ENCODE measurements at regions not wholly inside any gene's neighbourhood (a gene's known extent, or its start where the extent isn't known, plus 50 kb on each side); places are given as distances from the start of the nearest gene placed in this dataset.

DNA sequence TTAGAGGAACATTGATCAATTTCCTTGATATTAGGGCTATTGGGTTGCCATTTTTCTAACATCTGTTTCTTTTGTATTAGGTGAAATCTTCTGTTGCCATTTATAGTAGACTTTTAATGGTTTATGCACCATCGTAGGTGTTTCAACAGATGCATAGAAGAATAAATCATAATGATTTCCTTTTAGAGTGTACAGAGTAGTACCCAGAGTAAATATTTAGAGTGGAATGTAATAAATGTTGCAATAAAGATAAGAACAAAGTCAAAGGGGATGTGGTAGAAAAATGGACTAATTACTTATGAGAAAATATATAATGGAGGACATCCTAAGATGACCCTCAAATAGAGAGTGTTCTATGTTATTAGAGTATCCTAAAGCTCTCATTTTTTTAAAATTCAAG is 643.0 kb upstream of the CITED2 start:
- Histone ChIP-seq H3K4me3 (ENCODE audit: insufficient read depth, low read length) (no peak overlapping the region), H3K4me1 (ENCODE audit: insufficient read depth, low read length) (no peaks in the 10 kb centered on the region)

GRCh38 chr6:140012150-140012549 is 637.7 kb upstream of the CITED2 start:
- Histone ChIP-seq H3K79me2 (ENCODE audit: insufficient read depth, low read length) (no peaks in the 10 kb centered on the region), H3K27me3 (ENCODE audit: insufficient read depth, low read length) (no peaks in the 10 kb centered on the region), H3K4me3 (ENCODE audit: insufficient read depth, low read length) (no peak overlapping the region), H3K9me3 (ENCODE audit: low read depth, low read length) (no peaks in the 10 kb centered on the region), H3K4me1 (ENCODE audit: insufficient read depth, low read length) (no peaks in the 10 kb centered on the region), H3K27ac (ENCODE audit: low read depth, low read length) (no peak overlapping the region), H3K36me3 (ENCODE audit: insufficient read depth, low read length) (no peaks in the 10 kb centered on the region), H3K4me2 (ENCODE audit: insufficient read depth, low read length) (no peak overlapping the region), H4K20me1 (ENCODE audit: insufficient read depth, low read length) (no peaks in the 10 kb centered on the region), H2AFZ (ENCODE audit: low read length) (peak overlapping the region; percentile 76)
- TF ChIP-seq, protein P1, sequence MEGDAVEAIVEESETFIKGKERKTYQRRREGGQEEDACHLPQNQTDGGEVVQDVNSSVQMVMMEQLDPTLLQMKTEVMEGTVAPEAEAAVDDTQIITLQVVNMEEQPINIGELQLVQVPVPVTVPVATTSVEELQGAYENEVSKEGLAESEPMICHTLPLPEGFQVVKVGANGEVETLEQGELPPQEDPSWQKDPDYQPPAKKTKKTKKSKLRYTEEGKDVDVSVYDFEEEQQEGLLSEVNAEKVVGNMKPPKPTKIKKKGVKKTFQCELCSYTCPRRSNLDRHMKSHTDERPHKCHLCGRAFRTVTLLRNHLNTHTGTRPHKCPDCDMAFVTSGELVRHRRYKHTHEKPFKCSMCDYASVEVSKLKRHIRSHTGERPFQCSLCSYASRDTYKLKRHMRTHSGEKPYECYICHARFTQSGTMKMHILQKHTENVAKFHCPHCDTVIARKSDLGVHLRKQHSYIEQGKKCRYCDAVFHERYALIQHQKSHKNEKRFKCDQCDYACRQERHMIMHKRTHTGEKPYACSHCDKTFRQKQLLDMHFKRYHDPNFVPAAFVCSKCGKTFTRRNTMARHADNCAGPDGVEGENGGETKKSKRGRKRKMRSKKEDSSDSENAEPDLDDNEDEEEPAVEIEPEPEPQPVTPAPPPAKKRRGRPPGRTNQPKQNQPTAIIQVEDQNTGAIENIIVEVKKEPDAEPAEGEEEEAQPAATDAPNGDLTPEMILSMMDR (IDR thresholded peaks at IDR 0.05; ENCODE audit: extremely low read depth, low read depth, low read length), result no peak
- no peak for DNase-seq (ENCODE audit: insufficient read length, low spot score, missing footprints)

More for the DNA sequence above, 643.0 kb upstream of the CITED2 start:
- TF ChIP-seq, protein P1 (IDR thresholded peaks at IDR 0.05; ENCODE audit: extremely low read depth, low read depth, low read length), result no peak
- Histone ChIP-seq H4K20me1 (ENCODE audit: insufficient read depth, low read length) (no peaks in the 10 kb centered on the region), H2AFZ (ENCODE audit: low read length) (no peak overlapping the region), H3K4me2 (ENCODE audit: insufficient read depth, low read length) (no peak overlapping the region), H3K36me3 (ENCODE audit: insufficient read depth, low read length) (no peaks in the 10 kb centered on the region), H3K27ac (ENCODE audit: low read depth, low read length) (no peak overlapping the region), H3K9me3 (ENCODE audit: low read depth, low read length) (peaks cover 8% of the 10 kb centered on the region), H3K79me2 (ENCODE audit: insufficient read depth, low read length) (no peaks in the 10 kb centered on the region), H3K27me3 (ENCODE audit: insufficient read depth, low read length) (no peaks in the 10 kb centered on the region)
- DNase-seq (ENCODE audit: insufficient read length, low spot score, missing footprints), result no peak

GRCh38 chr6:140011537-140011936 is 637.1 kb upstream of the CITED2 start:
- H3K4me1 ChIP-seq (ENCODE audit: insufficient read depth, low read length), result no peaks in the 10 kb centered on the region
- H3K27me3 ChIP-seq (ENCODE audit: insufficient read depth, low read length), result no peaks in the 10 kb centered on the region
- H3K9me3 ChIP-seq (ENCODE audit: low read depth, low read length), result no peaks in the 10 kb centered on the region
- DNase-seq (ENCODE audit: insufficient read length, low spot score, missing footprints), result no peak
- no peaks in the 10 kb centered on the region for H3K36me3 ChIP-seq (ENCODE audit: insufficient read depth, low read length)
- no peak overlapping the region for H2AFZ ChIP-seq (ENCODE audit: low read length)
- H3K27ac ChIP-seq (ENCODE audit: low read depth, low read length), result no peak overlapping the region
- H3K4me2 ChIP-seq (ENCODE audit: insufficient read depth, low read length), result no peak overlapping the region
- H3K79me2 ChIP-seq (ENCODE audit: insufficient read depth, low read length), result no peaks in the 10 kb centered on the region
- no peak overlapping the region for H3K4me3 ChIP-seq (ENCODE audit: insufficient read depth, low read length)
- H4K20me1 ChIP-seq (ENCODE audit: insufficient read depth, low read length), result no peaks in the 10 kb centered on the region
- TF ChIP-seq, protein P1 (IDR thresholded peaks at IDR 0.05; ENCODE audit: extremely low read depth, low read depth, low read length), result no peak

DNA sequence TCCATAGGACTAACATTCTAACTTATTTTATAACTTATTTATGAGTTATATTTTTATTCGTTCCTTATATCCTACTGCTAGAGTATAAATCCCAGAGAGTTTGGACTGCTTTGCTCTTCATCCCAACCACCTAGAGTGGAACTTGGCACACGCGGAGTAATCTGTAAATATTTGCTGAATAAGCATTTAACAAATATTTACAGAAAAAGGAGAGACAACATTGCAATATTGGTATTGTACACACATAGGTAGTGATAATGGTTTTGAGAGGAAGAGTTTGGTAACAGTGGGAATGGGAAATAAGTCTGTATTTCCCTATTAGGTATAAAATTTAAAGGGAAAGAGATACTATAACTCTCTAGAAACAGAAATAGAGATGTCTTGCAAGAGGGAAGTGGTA is 634.8 kb upstream of the CITED2 start:
- no peak overlapping the region for H3K4me2 ChIP-seq (ENCODE audit: insufficient read depth, low read length)
- H3K27me3 ChIP-seq (ENCODE audit: insufficient read depth, low read length), result no peaks in the 10 kb centered on the region
- H3K4me1 ChIP-seq (ENCODE audit: insufficient read depth, low read length), result no peaks in the 10 kb centered on the region
- no peak for DNase-seq (ENCODE audit: insufficient read length, low spot score, missing footprints)
- TF ChIP-seq, protein P1 (IDR thresholded peaks at IDR 0.05; ENCODE audit: extremely low read depth, low read depth, low read length), result no peak
- no peaks in the 10 kb centered on the region for H3K9me3 ChIP-seq (ENCODE audit: low read depth, low read length)
- no peaks in the 10 kb centered on the region for H4K20me1 ChIP-seq (ENCODE audit: insufficient read depth, low read length)
- no peaks in the 10 kb centered on the region for H3K79me2 ChIP-seq (ENCODE audit: insufficient read depth, low read length)
- no peak overlapping the region for H3K27ac ChIP-seq (ENCODE audit: low read depth, low read length)
- no peaks in the 10 kb centered on the region for H3K36me3 ChIP-seq (ENCODE audit: insufficient read depth, low read length)
- no peak overlapping the region for H2AFZ ChIP-seq (ENCODE audit: low read length)
- no peak overlapping the region for H3K4me3 ChIP-seq (ENCODE audit: insufficient read depth, low read length)
